HG02840 (cell line): ENCODE measurements at regions not wholly inside any gene's neighbourhood (a gene's known extent, or its start where the extent isn't known, plus 50 kb on each side); places are given as distances from the start of the nearest gene placed in this dataset.
"Not testable (repeated sequence)": the region's sequence is repeated elsewhere in the genome, so short reads cannot be mapped to it uniquely, and the experiment has no call there.

Source experiments
- ATAC-seq: cut with Tn5 transposase; IDR thresholded peaks from one replicate; pipeline ENCODE4 v1.9.1; 2021; ENCODE audit warnings: mild to moderate bottlenecking, moderate library complexity, moderate number of reproducible peaks; ENCODE audit not compliant: unreplicated experiment, low FRiP score

DNA sequence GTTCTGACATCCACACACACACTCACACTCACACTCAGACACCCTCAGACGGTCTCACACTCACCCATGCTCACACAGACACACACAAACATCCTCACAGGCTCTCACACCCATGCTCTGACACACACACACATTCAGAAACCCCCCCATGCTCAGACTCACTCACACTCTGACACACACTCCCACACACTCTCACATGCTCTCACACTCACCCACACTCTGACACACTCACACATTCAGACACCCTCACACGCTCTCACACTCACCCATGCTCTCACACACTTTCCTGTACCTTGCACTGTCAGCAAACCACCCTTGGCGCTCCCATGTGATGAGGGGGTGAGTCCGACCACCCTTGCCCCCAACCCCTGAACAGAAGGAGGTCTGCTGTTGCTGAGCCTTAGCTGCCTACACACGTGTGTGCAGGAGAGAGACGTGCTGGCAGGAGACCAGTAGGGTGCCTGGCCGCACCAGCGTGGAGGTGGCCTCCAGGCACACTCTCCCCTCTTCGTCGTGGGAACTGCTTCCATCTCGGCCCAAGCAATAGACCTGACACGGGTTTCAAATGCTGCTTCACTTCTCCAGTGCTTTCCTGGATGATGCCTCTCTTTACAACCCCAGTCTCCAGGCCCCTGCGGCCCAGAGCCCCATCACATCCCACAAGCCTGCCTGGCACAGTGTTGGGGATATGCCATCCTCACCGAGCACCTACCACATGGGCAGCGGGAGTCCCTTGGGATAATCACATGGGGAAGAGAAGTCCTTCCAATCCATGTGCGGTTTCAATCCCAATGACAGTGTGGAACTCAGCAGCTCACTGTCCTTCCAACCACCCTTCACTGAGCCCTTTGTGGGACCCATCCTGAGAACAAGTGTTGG, 267.8 kb upstream of the FOXF1 start:
- no peak for ATAC-seq

DNA sequence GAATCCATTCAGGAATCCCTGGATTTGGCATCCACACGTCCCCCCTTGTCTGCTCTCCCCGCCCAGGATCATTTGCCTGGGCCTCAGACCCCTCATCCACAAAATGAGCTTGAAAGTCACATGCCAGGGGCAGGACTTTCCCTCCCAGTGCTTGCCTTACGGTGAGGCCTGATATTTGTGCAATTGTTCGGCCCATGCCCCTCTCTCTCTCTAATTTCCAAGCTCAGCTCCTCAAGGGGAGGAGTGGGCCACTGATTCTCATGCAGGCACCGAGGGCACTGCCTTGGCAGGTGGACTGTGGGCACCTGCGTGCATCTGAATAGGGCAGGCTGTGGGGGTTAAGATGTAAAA, 267.2 kb upstream of the FOXF1 start:
- no peak for ATAC-seq

DNA sequence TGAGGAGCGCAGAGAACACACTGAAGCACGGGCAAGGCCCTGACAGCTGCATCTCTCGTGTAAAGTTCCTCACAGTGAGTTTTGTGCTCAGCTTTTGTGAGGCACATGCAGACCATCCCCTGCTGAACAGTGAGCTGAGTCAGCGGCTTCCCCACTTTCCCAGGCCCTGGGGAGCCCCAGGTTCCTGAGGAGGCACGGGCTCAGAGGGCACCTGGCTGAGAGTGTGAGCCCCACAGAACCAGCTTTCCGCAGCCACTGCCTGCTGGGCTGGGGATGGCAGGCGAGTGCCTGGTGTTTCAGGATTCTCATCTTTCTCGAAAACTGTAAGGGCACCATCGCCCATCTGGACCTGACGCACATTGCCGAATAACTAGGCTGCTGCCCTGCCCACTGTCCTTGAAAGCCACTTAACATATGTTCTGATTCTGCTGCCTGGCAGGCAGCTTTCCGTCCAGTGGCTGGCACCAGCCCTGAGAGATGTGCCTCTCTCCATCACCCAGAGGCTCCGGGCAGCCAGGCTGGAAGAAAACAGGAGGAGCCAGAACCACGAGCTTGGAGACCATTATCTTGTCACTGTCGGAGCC, 266.7 kb upstream of the FOXF1 start:
- no peak for ATAC-seq

DNA sequence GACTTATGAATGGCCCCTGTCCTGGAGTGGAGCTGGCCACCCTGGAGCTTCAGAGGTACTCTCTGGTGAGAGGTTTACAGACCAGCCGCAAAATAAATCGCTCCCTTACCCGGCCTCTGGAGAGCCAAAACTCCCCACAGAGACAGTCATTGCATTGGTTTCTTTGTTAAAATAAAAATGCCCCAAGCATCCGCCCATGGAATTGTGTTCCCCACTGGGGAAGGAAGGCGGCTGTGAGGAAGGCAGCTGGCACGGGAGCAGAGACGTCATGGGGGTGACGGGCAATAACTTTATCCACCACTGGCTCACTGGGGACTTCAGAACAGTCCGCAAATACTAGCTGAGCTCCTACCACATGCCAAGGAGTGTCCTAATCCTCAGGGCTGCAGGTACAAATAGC, 266.2 kb upstream of the FOXF1 start:
- ATAC-seq, result no peak

DNA sequence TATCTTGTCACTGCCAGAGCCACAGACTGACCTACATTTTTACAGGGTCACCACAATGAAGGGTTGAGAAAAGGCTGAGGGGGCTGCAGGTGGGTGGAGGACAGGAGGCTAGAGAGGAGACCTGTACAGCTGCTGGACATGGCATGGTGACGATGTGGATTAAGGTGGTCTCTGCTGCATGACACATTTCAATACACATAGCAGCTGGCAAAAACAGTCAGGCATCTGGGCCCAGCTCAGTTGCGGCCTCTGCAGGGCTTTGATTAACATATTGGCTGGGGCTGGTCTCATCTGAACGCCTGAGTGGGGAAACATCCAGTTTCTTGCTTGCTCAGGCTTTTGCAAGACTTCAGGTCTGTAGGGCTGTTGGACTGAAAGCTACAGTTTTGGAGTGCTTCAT, 265.4 kb upstream of the FOXF1 start:
- ATAC-seq, result no peak

DNA sequence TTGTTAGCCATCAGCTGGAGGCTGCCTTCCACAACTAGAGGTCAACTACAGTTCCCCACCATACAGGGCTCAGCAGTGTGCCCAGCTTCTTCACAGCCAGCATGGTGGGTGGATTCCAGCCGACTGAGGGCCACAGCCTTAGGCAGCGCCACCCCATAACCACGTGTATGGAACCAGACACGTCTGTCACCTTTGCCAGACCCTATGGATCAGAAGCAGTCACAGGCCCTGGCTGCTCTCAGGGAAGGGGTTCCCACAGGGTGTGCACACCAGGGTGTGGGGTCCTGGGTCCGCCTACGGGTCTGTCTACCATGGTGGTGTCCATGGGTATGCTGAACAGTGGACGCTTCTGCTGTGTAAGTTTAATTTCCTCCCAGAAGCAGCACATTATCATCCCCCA, 265.0 kb upstream of the FOXF1 start:
- no peak for ATAC-seq

DNA sequence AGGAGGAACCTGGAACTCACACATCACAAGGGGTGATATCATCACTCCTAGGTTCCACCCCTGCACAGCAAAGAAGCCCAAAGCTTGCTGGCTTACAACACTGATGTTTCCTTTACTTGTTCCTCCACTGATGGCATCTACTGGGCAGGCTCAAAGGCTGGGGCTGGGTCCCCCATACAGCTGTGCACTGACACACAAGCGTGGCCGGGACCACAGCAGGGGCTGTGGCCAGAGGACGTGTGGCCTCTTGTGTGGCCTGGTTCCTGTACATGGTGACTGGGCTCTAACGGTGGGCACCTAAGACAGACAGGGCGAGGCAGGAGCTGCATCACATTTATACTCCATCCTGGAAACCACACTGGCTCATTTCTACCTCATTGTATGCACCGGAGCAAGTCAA, 264.4 kb upstream of the FOXF1 start:
- no peak for ATAC-seq

DNA sequence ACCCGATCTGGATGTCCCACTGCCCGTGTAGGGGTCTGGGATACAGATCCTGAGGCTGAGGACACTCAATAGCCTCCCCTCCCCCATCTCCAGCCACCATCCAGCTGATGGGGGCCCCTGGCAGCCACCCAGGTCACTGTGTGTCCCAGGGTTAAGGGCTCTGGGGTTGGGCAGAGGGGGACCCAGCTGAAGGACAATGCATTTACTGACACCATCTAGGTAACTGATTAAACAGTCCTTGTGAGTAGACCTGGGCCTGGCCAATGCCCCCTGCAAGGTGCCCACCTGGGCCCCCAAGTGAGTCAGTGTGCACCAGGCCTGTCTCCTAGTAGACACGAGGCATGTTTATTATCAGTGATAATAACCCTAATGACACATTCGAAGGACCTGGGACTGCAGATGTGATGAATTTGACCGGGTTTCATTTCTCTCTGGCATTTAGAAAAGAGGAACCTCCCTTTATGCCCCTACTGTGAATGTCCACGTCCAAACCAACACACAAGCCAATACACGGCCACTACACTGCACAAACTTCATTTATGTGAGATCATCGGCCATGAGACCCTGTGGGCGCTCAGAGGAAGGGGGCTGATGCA, 261.9 kb upstream of the FOXF1 start:
- no peak for ATAC-seq

DNA sequence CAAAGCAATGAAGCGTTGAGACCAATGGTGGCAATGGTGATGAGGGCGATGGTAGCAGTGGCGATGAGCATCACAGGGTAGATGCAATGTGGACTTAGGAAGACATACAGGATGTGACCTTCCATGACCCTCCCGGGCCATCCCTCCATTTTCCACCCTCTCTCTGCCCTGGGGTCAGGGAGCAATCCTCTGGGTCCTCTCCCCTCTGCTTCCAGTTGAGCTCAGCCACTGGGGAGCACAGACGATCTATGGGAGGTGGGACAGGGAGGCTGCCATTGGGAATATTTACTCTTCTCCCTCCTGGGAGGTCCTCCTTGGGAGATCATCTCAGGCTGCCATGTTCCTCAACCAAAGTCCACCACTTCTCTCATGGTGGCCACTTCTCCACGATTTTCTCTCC, 260.7 kb upstream of the FOXF1 start:
- no peak for ATAC-seq

DNA sequence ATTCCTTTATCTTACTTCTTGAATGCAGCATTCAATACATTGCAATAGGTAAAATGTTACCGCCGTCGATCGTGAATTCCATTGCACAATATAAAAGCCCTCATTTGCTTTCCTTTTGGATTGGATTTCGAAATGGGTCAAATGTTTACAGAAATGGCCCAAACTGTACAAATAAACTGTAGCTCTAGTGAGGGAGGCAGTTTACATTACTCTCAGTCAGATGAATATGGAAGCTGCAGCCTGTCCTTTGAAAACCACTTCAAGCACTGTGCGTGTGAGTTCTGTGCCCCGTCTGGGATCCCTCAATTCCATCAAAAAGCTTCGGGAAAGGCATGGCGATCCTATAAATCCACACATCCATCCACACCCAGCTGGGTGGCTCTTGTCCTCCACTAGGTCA, 258.6 kb upstream of the FOXF1 start:
- no peak for ATAC-seq

DNA sequence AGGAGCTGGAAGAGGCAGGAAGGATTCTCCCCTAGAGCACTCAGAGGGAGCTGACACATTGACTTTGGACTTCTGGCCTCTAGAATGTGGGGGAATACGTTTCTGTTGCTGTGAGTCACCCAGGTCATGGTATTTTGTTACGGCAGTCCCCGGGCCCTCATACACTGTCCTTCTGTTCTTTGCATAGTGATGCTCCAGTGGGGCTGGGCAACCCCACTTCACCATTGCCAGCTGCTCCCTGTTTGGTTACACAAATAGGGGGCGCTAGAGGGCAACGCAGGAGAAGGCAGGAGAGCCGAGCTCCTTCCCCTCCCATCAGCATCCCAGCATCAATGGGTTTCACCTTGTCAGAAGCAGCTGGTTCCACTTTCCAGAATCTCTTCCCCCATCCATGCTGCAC, 257.7 kb upstream of the FOXF1 start:
- ATAC-seq, result no peak

DNA sequence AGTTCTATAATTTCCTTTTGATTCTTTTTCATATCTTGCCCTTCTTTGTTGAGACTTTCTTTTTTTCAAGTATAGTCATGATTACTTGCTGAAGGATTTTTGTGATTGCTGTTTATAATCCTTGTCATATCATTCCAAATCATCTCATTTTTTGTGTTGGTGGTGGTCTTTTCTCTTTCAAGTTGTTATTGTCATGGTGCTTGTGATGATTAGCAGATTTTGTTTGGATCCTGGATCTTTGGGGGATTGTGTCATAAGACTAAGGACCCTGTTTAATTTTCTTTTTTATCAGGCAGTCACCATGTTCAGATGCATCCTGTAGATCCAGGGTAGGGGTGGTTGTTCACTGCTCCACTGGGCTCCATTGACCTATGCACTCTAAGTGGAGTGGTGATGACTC, 254.4 kb upstream of the FOXF1 start:
- ATAC-seq, result no peak

DNA sequence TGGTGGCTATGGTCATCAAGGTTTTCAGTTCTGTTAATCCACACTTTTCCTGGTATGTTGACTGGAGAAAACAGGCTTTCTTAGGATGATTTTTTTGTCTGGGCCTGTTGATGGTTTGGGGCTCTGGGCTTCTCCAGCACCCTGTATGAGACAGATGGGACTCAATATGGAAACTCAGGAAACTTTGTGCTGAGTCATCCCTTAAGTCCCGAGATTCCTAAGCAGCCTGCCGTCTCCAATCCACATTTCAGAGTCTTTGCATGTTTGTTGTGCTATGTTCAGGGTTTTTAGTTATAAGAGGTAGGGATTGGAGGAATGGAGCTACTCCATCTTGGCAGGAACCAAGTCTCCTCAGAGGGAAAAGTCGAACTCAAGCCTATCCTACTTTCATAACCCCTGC, 253.3 kb upstream of the FOXF1 start:
- ATAC-seq, result no peak

DNA sequence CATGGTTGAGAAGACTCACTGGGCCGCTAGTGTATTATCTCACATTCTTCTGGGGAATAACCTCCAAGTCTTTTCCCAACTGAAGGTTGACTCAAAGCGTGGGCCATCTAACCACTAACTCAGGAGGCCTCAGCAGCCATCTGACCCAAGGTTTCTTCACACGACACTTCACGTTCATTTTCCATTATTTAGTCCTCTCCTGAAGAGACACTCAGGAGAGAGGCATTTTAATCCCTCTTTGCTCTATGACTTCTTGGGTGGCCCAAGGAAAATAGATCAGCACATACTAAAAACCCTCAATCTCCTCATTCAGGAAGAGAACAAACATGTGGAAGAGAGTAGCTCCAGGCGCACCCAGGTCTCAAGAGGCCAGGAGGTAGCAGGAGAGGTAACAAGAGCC, 252.8 kb upstream of the FOXF1 start:
- ATAC-seq, result no peak

DNA sequence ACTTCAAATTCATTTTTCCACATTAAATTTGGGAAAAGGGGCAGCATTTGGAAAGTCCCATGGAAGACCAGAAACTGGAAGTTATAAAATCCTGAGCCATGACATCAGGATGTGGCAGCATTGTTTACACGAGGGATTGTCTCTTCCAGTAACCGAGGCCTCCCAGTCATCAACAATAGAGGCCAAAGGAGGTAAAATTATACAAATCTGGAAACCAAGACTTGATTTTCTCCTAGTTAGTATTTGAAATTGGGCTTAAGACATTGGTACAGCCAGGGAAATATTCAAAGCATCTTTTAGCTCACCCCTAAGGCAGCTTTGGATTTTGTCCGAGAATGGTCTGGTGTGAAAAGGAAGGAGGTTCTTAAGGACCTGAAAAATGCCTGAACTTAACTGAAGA, 251.6 kb upstream of the FOXF1 start:
- ATAC-seq, result no peak

DNA sequence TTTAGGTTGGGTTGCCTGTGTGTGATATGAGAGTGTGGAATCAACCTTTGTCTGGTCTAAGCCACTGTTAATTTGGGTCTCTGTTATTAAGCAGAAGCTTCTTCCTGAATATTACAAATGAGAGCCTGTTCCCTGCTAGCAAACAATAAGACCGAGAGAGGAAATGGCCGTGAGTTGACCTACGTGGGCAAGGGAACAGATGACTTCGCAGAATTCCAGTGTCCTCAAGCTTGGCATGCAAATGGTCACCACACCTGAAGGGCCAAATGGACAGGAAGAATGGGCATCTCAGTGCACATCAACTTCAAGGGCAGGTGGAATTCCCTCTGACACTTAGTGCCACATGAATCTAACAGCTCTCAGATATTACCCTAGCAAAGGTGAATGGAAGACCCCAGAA, 250.8 kb upstream of the FOXF1 start:
- ATAC-seq, result no peak

DNA sequence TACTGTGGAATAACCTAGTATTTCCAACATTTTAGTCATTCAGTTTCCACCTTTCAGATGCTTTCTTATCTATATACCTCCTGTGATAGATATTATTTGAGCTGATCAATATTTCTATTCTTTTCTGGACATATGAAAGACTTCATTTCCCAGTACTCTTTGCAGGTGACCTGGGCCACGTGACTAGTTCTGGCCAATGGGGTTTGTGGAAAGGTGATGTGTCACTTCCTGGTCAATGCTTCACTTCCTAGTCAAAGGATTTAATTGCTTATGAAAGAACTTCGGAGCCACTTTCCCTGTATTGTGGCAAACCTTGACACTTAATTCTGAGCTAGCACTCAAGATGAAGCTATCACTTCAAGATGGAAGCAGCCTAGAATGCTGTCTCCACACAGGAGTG, 248.9 kb upstream of the FOXF1 start:
- no peak for ATAC-seq

DNA sequence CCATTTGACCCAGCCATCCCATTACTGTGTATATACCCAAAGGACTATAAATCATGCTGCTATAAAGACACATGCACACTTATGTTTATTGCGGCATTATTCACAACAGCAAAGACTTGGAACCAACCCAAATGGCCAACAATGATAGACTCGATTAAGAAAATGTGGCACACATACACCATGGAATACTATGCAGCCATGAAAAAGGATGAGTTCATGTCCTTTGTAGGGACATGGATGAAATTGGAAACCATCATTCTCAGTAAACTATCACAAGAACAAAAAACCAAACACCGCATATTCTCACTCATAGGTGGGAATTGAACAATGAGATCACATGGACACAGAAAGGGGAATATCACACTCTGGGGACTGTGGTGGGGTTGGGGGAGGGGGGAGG, 242.7 kb upstream of the FOXF1 start:
- not testable (repeated sequence) for ATAC-seq

DNA sequence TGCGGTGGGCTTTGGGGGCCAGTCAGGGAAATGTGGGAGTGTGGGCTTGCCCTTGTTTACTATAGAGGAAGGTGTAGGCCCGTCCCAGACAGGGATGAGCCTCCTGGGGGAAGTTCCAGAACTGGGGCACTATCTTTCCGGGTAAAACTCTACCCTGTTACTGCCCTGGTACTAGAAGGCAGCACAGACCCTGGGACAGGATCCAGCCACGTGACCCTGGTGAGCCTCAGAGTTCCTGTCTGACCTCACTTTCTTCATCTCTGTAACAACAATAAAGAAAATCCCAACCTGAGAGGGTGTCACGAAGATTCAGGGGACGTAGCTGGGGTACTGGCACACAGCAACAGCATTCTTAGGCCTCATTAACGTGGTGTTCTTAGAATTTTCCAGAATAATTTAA, 239.6 kb upstream of the FOXF1 start:
- no peak for ATAC-seq

DNA sequence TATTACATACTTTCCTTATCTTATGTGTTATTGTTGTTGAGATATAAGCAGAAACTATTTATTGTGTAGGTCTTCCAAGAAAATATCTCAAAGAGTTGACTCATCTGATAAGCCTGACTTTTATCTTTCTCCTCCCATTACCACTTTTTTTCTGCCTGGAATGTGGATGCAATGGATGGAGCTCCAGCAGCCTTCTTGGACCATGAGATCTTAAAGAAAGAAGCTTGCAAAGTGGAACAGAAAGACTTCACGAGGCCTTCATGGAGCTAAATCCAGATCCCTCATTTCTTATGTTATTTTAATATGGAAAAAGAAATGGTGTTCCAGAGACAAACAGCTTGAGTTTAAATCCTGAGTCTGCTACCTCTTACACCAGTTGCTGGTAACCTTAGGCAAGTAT, 237.6 kb upstream of the FOXF1 start:
- ATAC-seq, result no peak

DNA sequence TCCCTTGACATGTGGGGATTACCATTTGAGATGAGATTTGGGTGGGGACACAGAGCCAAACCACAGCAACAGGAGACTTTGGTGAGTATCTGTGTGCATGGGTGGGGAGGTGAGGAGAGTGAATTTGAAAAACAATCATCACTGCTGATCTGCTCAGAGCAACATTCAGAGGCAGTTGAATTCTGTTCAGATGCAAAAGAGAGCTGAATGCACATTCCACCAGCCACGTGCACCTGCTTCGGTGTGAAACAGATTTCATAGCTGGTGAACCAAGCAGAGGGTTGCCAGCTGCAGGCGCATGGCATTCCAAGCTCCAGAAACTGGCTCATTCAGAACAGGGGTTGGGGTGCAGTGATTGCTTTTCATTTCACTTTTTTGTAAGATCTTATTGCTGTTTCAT, 233.1 kb upstream of the FOXF1 start:
- no peak for ATAC-seq

DNA sequence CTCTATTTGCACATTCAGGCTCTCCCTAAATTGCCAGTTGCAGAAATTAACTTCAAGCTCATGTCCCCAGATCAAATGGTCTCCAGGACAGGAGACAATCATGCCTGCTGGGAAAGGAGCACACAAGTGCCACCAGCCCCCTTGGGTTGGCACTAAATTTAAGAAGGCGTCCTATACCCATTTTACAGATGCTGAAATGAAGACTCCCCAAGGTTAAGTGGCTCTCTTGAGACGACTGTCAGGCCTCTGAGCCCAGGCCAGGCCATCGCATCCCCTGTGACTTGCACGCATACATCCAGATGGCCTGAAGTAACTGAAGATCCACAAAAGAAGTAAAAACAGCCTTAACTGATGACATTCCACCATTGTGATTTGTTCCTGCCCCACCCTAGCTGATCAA, 232.5 kb upstream of the FOXF1 start:
- not testable (repeated sequence) for ATAC-seq
